Left ventricle myocardium inferior (tissue), 1 donor: ENCODE measurements at regions not wholly inside any gene's neighbourhood (a gene's known extent, or its start where the extent isn't known, plus 50 kb on each side); places are given as distances from the start of the nearest gene placed in this dataset.
A peak's percentile ranks its signal among the peaks of the same experiment; 100 is the strongest.

Experiments
- DNase-seq: peaks from one replicate; pipeline ENCODE4 v3.0.0-alpha.2; 2020
- H3K27ac ChIP-seq: fragments of 200-600 bp; replicated peaks from 2 replicates; pipeline ENCODE4 v1.8.0; 2021
- H3K27me3 ChIP-seq: fragments of 200-600 bp; 2 replicates; pipeline ENCODE4 v1.8.0; 2021; ENCODE audit warnings: low read depth
- H3K36me3 ChIP-seq: fragments of 200-600 bp; 2 replicates; pipeline ENCODE4 v1.8.0; 2021
- H3K4me1 ChIP-seq: fragments of 200-600 bp; 2 replicates; pipeline ENCODE4 v1.8.0; 2021
- H3K4me3 ChIP-seq: fragments of 200-600 bp; 2 replicates; pipeline ENCODE4 v1.8.0; 2021; ENCODE audit warnings: mild to moderate bottlenecking, moderate library complexity
- H3K9me3 ChIP-seq: fragments of 200-600 bp; replicated peaks from 2 replicates; pipeline ENCODE4 v1.8.0; 2021
- CTCF ChIP-seq: fragments of 200-600 bp; IDR thresholded peaks from 2 replicates; pipeline ENCODE4 v1.8.0; 2021; ENCODE audit warnings: antibody characterized with exemption, mild to moderate bottlenecking, borderline replicate concordance
- intact Hi-C: fragments of 100-400 bp; cut with micrococcal nuclease; formaldehyde crosslinking; loops from one replicate; pipeline ENCODE4 v1.11.0; 2022
- donor health status: DM: no; HTN: yes; CAD: no; lungs with severe emphysema.

GRCh38 chr15:39438260-39438659 is 142.6 kb upstream of the THBS1 start:
- DNase-seq = peak; percentile 58
- intact Hi-C loops = no loop called here

GRCh38 chr15:39438799-39439592 is 141.9 kb upstream of the THBS1 start:
- TF ChIP-seq CTCF = no peak
- intact Hi-C loops = no loop called here
- no peak for DNase-seq
- Histone ChIP-seq H3K4me1 (peaks cover 42% of the 10 kb centered on the region), H3K36me3 (no peaks in the 10 kb centered on the region), H3K27ac (peak overlapping the region; percentile 74), H3K9me3 (peaks cover 4% of the 10 kb centered on the region), H3K27me3 (no peaks in the 10 kb centered on the region), H3K4me3 (no peak overlapping the region)

More at GRCh38 chr15:39438260-39438659, 142.6 kb upstream of the THBS1 start:
- peaks cover 4% of the 10 kb centered on the region for H3K9me3 ChIP-seq
- peaks cover 49% of the 10 kb centered on the region for H3K4me1 ChIP-seq
- TF ChIP-seq CTCF = no peak
- peak overlapping the region; percentile 74 for H3K27ac ChIP-seq
- H3K27me3 ChIP-seq = no peaks in the 10 kb centered on the region
- H3K4me3 ChIP-seq = no peak overlapping the region
- no peaks in the 10 kb centered on the region for H3K36me3 ChIP-seq

- TF ChIP-seq CTCF = no peak
- Histone ChIP-seq H3K27ac (no peak overlapping the region), H3K27me3 (no peaks in the 10 kb centered on the region), H3K4me3 (no peak overlapping the region), H3K36me3 (no peaks in the 10 kb centered on the region), H3K9me3 (no peaks in the 10 kb centered on the region), H3K4me1 (peaks cover 17% of the 10 kb centered on the region)
- intact Hi-C loops = no loop called here
- no peak for DNase-seq
These were observed 138.0 kb upstream of the THBS1 start for GRCh38 chr15:39442898-39443297.

- peaks cover 9% of the 10 kb centered on the region for H3K4me1 ChIP-seq
- intact Hi-C loops = no loop called here
These were observed 137.1 kb upstream of the THBS1 start for GRCh38 chr15:39443659-39444219.

GRCh38 chr15:39444735-39445470 is 136.0 kb upstream of the THBS1 start:
- no peak for TF ChIP-seq CTCF
- Histone ChIP-seq H3K27ac (peak overlapping the region; percentile 20), H3K36me3 (no peaks in the 10 kb centered on the region), H3K4me1 (peaks cover 5% of the 10 kb centered on the region), H3K4me3 (no peak overlapping the region), H3K9me3 (no peaks in the 10 kb centered on the region), H3K27me3 (no peaks in the 10 kb centered on the region)
- intact Hi-C loops = no loop called here
- no peak for DNase-seq

More at GRCh38 chr15:39443659-39444219, 137.1 kb upstream of the THBS1 start:
- no peaks in the 10 kb centered on the region for H3K36me3 ChIP-seq
- TF ChIP-seq CTCF = no peak
- DNase-seq = no peak
- H3K27ac ChIP-seq = no peak overlapping the region
- H3K4me3 ChIP-seq = no peak overlapping the region
- H3K27me3 ChIP-seq = no peaks in the 10 kb centered on the region
- no peaks in the 10 kb centered on the region for H3K9me3 ChIP-seq
